ENCODE measurements at regions not wholly inside any gene's neighbourhood (a gene's known extent, or its start where the extent isn't known, plus 50 kb on each side); places are given as distances from the start of the nearest gene placed in this dataset.
"Not testable (repeated sequence)": the region's sequence is repeated elsewhere in the genome, so short reads cannot be mapped to it uniquely, and the experiment has no call there.

DNA sequence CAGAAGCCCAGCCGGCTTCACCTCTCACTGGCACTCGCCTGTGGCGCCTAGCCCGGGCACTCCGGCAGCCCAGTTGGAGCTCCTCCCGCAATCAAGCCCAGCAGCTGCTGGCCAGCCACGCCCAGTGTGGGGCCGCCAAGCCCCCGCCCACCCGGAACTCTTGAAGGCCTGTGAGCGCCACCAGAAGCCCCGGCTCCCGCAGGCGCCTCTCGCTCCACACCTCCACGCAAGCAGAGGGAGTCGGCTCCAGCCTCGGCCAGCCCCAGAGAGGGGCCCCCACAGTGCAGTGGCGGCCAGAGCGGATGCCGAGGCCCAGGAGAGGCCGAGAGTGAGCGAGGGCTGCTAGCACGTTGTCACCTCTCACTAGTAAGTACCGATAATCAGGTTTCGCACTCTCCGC lies 240.7 kb downstream of the TFEC start:
- no peak for DNase-seq

DNA sequence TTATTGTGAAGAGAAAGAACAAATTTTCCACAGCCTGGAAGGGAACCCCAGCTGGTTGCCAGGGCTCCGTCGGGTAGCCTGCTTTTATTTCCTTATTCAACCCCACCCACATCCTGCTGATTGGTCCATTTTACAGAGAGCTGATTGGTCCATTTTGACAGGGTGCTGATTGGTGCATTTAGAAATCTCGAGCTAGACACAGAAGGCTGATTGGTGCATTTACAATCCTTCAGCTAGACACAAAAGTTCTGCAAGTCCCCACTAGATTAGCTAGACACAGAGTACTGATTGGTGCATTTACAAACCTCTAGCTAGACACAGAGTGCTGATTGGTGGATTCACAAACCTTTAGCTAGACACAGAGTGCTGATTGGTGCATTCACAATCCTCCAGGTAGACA lies 241.1 kb downstream of the TFEC start:
- not testable (repeated sequence) for DNase-seq

- no peak for DNase-seq
These were observed 247.7 kb downstream of the TFEC start for GRCh38 chr7:115782696-115783490.

DNA sequence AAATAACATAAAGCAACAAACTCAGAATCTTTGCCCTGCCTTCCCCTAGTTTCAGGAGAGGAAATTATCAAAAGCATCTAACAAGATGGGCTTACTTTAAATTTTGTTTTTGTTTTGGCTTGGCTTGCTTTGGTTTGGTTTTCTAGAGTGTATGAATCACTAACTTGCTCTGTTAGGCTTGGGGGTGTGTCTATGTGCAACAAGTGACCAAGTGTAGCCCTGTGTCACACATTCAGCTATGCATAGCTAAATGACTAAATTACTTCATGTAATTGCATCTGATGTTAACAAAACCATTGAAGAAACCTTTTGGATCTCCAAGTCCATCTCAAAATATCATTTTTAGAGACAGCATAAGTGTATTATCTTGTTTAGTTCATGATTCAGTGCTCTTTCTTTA lies 251.0 kb downstream of the TFEC start:
- DNase-seq = no peak

- no peak for DNase-seq
These were observed 254.6 kb downstream of the TFEC start for GRCh38 chr7:115775981-115776380.

DNA sequence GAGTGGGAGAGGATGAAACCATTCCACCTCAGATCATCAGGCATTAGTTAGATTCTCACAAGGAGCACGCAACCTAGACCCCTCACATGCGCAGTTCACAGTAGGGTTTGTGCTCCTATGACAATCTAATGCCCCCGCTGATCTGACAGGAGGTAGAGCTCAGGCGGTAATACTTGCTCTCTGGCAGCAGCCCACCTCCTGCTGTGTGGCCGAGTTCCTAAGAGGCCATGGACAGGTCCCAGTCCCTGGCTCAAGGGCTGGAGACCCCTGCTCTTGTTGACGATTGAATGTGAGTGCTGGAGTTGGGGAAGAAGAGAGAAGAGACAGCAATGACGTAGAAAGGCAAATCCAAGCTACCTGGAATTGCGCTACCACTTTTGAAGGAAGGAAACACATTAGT lies 267.2 kb downstream of the TFEC start:
- no peak for DNase-seq

DNA sequence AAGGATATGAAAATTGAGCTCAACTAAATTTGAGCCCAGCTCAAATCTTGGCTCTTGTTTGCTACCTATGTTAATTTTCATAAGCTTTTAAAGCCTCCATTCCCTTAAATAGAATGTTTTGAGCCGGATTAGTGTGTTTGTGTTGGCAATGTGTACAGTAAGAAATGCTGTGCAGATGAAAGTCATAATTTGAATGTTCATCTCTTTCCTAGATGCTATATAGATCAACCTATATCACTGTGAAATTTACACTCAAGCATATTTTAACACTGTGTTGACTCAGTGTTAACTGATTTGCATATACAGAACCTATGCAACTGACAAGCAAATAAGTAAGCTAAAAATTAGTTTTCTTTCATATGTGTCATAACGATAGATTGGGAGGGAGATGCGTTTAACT lies 272.5 kb downstream of the TFEC start:
- DNase-seq = no peak

- DNase-seq = no peak
These were observed 276.3 kb downstream of the TFEC start for GRCh38 chr7:115754226-115754625.

DNA sequence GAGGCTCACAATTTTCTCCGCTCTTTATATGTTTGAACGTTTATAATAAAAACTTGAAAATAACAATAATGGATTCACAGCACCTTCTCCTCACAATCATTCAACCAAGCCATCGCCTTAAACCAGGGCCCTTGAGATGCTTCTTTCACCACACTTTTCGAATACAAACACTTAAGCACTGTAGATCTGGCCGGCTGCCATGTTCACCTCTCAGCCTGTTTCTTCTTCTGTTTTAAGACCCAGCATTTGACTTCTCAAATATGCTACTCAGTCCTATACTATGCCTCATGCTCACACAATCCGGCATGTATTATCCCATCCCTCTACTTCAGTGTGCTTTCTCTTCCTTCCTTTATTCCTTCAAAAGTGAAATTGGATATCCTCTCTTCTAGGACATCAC lies 280.6 kb downstream of the TFEC start:
- no peak for DNase-seq

DNA sequence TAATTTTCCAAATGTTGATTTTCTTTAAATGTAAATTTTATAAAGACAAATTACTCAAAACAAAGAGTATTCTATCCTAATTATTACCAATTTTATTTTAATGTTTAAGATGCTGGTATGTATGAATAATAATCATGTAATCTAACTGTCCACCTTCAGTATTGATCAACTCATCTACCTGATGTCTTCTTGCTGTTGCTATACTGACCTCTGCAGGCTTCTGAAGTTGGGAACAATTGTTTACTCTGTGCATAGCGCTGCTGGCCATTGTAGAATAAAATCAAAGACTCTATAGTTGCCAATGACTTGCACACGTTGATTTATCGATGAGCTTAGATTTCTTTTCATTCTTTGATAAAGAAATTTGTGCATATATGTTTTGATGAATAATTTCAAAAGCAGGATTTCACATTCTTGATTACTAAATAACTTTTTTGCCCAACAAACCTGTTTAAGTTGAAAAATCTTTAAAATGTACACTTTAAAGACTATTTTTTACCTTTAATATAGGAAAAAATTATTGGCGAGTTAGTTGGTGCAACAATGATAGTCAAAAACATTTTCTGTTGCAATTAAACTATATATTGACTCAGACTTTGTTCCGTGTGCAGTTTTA lies 282.3 kb downstream of the TFEC start:
- DNase-seq = no peak

GRCh38 chr7:115747174-115747573 lies 283.4 kb downstream of the TFEC start:
- DNase-seq = no peak

- no peak for DNase-seq
These were observed 290.5 kb downstream of the TFEC start for GRCh38 chr7:115740043-115740442.

- DNase-seq = no peak
These were observed 295.9 kb downstream of the TFEC start for GRCh38 chr7:115734641-115735040.

GRCh38 chr7:115731796-115732471 lies 298.6 kb downstream of the TFEC start:
- no peak for DNase-seq

DNA sequence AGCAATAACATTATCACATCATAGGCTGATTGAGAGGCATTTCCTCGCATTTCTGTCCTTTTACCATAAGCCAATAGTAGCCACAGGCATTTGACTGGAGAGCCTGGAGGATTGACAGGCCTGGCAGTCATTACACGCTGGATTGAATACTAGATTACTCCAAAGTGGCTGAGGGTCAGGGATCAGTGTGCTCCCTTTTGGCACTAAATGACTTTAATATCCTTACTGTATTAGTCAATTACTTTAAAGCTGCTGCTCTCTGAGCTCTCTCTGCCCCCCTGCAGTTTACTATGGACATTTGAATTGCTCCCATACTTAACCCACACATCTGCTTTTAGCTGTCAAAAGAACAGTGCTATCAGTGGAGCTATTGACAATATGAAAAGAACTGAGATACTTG lies 302.0 kb downstream of the TFEC start:
- no peak for DNase-seq

DNA sequence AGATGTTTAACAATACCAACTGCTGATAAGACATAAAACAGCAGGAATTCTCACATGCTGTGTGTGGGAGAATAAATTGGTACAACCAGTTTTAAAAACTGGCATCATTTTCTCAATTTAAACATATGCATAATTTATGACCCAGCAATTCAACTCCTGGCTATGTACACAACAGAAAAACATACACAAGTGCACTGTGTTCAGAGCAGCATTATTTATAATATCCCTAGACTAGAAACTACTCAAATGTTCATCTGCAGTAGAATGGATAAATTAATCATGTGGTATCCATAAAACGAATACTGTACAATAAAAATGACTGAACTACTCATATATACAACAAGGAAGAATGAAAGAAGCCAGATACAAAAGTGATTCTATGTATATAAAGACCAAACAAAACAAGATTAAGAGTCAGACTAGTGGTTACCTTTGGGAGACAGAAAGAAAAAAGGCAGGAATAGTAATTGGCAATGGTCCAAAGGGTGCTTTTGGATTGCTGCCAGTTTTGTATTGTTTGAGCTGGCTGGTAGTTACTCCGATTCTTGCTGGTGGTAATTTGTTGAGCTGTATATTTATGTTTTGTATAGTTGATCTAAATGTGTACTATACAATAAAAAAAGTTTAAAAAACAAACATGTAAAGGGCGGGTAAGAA lies 306.0 kb downstream of the TFEC start:
- no peak for DNase-seq

- DNase-seq = no peak
These were observed 308.1 kb downstream of the TFEC start for GRCh38 chr7:115722302-115722977.

DNA sequence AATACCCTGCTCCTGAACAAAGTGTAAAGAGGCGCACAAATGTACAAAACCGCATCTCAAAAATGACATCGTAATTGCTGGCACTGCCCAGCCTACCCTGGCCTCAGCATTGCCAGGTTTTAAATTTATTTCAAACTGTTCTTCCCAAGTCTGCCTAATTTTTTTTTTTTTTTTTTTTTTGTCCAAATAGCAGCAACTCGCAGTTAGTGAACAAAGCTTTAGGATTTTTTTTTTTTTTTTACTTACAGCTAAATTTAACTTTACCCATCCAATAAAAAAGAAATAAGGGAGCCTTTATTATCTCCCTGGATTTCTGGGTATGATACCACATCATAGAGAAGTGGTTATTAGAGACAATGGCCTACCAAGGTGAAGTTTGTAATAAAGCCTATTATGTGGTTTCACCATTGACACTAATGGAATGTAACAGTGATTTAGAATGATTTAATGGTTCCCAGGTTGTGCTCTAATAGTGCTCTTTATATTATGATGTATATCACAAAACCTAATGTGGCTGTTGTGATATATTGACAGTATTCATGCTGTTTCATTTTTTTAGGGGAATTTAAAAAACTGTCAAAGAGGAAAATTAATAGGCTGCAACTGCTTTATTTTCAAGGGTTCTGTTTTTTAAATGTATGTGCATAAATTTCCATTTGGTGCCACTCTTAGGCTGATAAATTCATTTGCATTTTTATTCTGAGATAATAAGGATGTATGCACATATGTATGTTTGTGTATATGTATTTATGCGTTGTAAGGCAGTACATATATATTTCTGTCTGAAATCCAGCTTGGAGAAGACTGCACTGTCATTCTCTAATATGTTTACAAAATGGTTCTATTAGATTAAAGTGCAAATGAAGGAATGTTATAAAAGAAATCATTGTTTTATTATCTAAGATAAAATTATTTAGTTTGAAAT lies 309.0 kb downstream of the TFEC start:
- no peak for DNase-seq

DNA sequence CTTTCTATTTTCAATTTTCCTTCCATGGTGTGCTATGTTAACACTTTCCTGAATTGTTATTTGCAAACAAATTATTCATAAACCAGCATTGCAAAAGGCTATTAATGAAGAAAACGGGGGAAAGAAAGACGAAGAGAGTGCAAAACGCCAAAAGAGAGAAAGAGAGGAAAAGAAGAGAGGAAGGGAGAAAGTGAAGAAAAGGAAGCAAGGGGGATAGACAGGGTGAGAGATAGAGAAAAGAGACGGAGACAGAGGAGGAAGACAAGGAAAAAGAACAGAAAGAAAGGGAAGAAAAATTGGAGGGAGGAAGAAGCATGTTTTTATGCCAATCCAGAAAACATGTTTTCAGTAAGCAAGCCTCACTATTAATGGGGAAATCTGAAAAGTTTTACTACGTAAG lies 310.6 kb downstream of the TFEC start:
- no peak for DNase-seq

DNA sequence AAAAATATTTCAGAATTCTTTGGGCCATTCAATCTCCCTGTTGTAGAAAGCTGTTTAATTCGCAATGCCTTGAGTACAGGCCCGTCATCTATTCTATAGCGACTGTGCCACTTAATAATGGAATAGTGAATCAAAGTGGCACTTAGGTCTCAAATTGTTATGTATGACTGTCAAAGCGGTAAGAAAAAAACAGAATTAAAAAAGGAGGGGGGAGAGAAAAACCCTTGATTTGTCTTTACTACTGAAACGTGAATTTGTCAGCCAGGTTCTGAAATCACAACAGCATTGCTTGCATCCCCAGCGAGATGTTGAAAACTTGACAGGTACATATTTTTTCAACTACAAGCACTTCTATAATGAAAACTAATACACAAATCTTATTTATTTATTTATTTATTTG lies 320.9 kb downstream of the TFEC start:
- DNase-seq = no peak

- DNase-seq = no peak
These were observed 322.6 kb downstream of the TFEC start for GRCh38 chr7:115708013-115708341.

All from amniotic stem cell (primary cell).